ENCODE measurements at regions not wholly inside any gene's neighbourhood (a gene's known extent, or its start where the extent isn't known, plus 50 kb on each side); places are given as distances from the start of the nearest gene placed in this dataset.

DNA sequence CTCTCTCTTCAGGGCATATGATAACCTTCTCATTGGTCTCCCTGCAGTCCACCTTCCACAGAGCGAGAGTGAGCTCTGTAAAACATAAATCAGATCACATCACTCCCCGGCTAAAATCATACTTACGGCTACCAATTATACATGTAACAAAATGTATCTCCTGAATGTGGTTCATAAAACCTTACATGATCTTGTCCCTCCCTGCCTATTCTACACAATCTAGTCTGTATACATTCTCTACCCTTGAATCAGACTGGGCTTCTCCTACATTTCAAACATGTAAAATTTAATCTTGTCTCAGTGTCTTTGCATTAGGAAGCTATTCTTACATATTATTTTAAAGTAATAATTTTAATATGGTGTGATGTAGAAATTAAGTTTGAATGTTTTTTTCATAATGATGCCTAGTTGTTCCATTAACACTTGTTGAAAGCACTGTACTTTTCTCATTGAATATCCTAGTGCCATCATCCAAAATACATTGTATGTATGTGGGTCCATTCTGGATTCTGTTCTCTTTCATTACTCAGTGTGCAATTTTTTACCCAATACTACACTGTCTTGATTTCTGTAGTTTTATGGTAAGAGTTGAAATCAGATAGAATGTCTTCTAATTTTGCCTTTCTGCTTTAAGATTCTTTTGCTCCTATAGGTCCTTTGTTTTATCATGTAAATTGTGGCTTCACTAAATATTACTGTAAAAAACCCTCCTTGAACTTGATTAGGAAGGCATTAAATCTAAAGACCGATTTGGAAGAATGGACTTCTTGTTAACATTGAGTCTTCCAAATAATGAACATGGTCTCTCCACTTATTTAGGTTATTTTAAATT, 403.3 kb upstream of the EPHA7 start:
- H3K27ac ChIP-seq, result no peak overlapping the region
- H3K36me3 ChIP-seq, result no peaks in the 10 kb centered on the region
- no peak for ATAC-seq
- H3K9me3 ChIP-seq, result no peaks in the 10 kb centered on the region
- no peaks in the 10 kb centered on the region for H3K27me3 ChIP-seq
- H3K4me1 ChIP-seq, result no peaks in the 10 kb centered on the region
- TF ChIP-seq, protein P1, sequence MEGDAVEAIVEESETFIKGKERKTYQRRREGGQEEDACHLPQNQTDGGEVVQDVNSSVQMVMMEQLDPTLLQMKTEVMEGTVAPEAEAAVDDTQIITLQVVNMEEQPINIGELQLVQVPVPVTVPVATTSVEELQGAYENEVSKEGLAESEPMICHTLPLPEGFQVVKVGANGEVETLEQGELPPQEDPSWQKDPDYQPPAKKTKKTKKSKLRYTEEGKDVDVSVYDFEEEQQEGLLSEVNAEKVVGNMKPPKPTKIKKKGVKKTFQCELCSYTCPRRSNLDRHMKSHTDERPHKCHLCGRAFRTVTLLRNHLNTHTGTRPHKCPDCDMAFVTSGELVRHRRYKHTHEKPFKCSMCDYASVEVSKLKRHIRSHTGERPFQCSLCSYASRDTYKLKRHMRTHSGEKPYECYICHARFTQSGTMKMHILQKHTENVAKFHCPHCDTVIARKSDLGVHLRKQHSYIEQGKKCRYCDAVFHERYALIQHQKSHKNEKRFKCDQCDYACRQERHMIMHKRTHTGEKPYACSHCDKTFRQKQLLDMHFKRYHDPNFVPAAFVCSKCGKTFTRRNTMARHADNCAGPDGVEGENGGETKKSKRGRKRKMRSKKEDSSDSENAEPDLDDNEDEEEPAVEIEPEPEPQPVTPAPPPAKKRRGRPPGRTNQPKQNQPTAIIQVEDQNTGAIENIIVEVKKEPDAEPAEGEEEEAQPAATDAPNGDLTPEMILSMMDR (IDR thresholded peaks at IDR 0.05), result no peak
- H3K4me3 ChIP-seq, result no peak overlapping the region
- WGBS, 2 donors (ENCODE audit: low coverage in 1 of 2), result 80 to 100% methylated on average over 4 of the region's 4 CpGs

DNA sequence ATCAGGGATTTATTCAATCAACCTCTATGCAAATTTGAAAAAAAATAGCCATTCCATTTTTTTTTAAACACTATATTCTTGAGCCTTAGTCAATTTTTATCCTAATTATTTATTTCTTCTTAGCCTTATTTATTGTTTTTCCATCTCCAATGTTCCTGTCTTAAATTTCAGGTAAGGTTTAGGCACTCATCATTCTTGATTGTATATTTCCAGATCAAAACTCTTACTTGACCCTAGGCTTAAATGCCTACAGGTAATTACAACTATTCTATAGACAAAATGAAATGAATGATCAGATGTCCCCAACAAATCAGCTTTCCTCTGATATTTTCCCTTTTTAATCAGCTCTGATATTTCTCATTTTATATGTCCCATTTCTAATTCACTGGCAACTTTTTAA, 402.6 kb upstream of the EPHA7 start:
- Histone ChIP-seq H3K4me1 (no peaks in the 10 kb centered on the region), H3K9me3 (no peaks in the 10 kb centered on the region), H3K4me3 (no peak overlapping the region), H3K36me3 (no peaks in the 10 kb centered on the region), H3K27ac (no peak overlapping the region), H3K27me3 (no peaks in the 10 kb centered on the region)
- ATAC-seq, result no peak
- TF ChIP-seq EP300 (IDR thresholded peaks at IDR 0.05), result no peak
- TF ChIP-seq, protein P1 (IDR thresholded peaks at IDR 0.05), result no peak
- TF ChIP-seq POLR2AphosphoS5 (IDR thresholded peaks at IDR 0.05), result no peak
- no peak for TF ChIP-seq POLR2A (IDR thresholded peaks at IDR 0.05)

GRCh38 chr6:93820465-93821082, 401.2 kb upstream of the EPHA7 start:
- Histone ChIP-seq H3K27ac (no peak overlapping the region), H3K27me3 (no peaks in the 10 kb centered on the region), H3K4me3 (no peak overlapping the region), H3K4me1 (no peaks in the 10 kb centered on the region), H3K9me3 (no peaks in the 10 kb centered on the region), H3K36me3 (no peaks in the 10 kb centered on the region)
- no peak for ATAC-seq
- no peak for TF ChIP-seq POLR2A (IDR thresholded peaks at IDR 0.05)
- TF ChIP-seq EP300 (IDR thresholded peaks at IDR 0.05), result no peak
- no peak for TF ChIP-seq POLR2AphosphoS5 (IDR thresholded peaks at IDR 0.05)
- TF ChIP-seq, protein P1 (IDR thresholded peaks at IDR 0.05), result no peak
- 76 to 100% methylated on average over 1 of the region's 1 CpG for WGBS, 2 donors (ENCODE audit: low coverage in 1 of 2)

- H3K4me3 ChIP-seq, result no peak overlapping the region
- no peak overlapping the region for H3K27ac ChIP-seq
- 15 to 23% methylated on average over 2 to 3 of the region's 3 CpGs for WGBS, 2 donors (ENCODE audit: low coverage in 1 of 2)
- no peaks in the 10 kb centered on the region for H3K27me3 ChIP-seq
- ATAC-seq, result no peak
- no peaks in the 10 kb centered on the region for H3K4me1 ChIP-seq
- H3K9me3 ChIP-seq, result no peaks in the 10 kb centered on the region
- H3K36me3 ChIP-seq, result no peaks in the 10 kb centered on the region
- TF ChIP-seq, protein P1 (IDR thresholded peaks at IDR 0.05), result no peak
- TF ChIP-seq POLR2A (IDR thresholded peaks at IDR 0.05) (no peak), EP300 (IDR thresholded peaks at IDR 0.05) (no peak), POLR2AphosphoS5 (IDR thresholded peaks at IDR 0.05) (no peak)
Measured at GRCh38 chr6:93819189-93819588, 399.8 kb upstream of the EPHA7 start.

- no peak overlapping the region for H3K4me3 ChIP-seq
- H3K36me3 ChIP-seq, result no peaks in the 10 kb centered on the region
- no peaks in the 10 kb centered on the region for H3K4me1 ChIP-seq
- no peaks in the 10 kb centered on the region for H3K9me3 ChIP-seq
- no peak for TF ChIP-seq POLR2A (IDR thresholded peaks at IDR 0.05)
- TF ChIP-seq POLR2AphosphoS5 (IDR thresholded peaks at IDR 0.05), result no peak
- TF ChIP-seq, protein P1 (IDR thresholded peaks at IDR 0.05), result no peak
- no peak for TF ChIP-seq EP300 (IDR thresholded peaks at IDR 0.05)
- ATAC-seq, result no peak
- no peaks in the 10 kb centered on the region for H3K27me3 ChIP-seq
- no peak overlapping the region for H3K27ac ChIP-seq
Measured at GRCh38 chr6:93817937-93818336, 398.6 kb upstream of the EPHA7 start.
